Fibroblast of lung (primary cell): ENCODE measurements at regions not wholly inside any gene's neighbourhood (a gene's known extent, or its start where the extent isn't known, plus 50 kb on each side); places are given as distances from the start of the nearest gene placed in this dataset.

Source experiments
- EZH2 ChIP-seq: IDR thresholded peaks from 2 replicates; pipeline ENCODE4 v1.5.1; 2012; ENCODE audit warnings: low read length, control low read depth, mild to moderate bottlenecking; ENCODE audit errors: missing control alignments
- TF ChIP-seq, protein P1 (sequence below), 2 donors: IDR thresholded peaks in 1 of 2; conservative IDR thresholded peaks in 1 of 2; 1 replicate in 1 of 2; 2 replicates in 1 of 2; pipeline ENCODE4 v1.5.1; 2011 to 2012; ENCODE audit warnings: low read length in 2 of 2, control low read depth in 1 of 2, inconsistent platforms in 1 of 2, low read depth in 1 of 2, mild to moderate bottlenecking in 1 of 2

DNA sequence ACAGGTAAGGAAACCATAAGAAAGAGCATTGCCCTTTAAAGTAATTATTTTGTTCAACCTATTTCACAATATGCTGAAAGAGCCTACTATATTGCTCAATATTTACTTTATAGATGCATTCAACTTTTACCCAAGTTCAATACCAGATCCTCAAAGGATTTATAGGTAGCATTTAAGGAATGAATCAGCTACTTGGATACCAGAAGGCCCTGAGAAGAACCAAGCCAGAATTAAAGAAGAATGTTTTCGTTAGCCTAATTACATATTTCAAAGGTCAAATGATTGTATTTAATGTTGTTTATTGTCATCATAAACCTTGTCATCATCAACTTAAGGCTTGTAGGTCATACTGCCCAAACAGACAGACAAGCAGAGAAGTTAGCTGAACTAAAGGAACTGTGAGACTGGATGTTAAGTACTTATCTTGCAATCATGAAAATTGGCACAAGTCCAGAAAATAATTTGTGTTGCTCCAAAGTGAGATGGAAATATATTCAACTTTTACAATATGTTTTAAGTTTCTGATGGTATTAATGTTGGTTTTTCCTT lies 636.7 kb downstream of the RFPL4B start:
- TF ChIP-seq EZH2, result no peak
- TF ChIP-seq, protein P1, sequence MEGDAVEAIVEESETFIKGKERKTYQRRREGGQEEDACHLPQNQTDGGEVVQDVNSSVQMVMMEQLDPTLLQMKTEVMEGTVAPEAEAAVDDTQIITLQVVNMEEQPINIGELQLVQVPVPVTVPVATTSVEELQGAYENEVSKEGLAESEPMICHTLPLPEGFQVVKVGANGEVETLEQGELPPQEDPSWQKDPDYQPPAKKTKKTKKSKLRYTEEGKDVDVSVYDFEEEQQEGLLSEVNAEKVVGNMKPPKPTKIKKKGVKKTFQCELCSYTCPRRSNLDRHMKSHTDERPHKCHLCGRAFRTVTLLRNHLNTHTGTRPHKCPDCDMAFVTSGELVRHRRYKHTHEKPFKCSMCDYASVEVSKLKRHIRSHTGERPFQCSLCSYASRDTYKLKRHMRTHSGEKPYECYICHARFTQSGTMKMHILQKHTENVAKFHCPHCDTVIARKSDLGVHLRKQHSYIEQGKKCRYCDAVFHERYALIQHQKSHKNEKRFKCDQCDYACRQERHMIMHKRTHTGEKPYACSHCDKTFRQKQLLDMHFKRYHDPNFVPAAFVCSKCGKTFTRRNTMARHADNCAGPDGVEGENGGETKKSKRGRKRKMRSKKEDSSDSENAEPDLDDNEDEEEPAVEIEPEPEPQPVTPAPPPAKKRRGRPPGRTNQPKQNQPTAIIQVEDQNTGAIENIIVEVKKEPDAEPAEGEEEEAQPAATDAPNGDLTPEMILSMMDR (conservative IDR thresholded peaks at IDR 0.05 in 1 of 2, IDR thresholded peaks at IDR 0.05 in 1 of 2; ENCODE audit: low read depth in 1 of 2, low read length in 2 of 2), result no peak
